ENCODE measurements at regions not wholly inside any gene's neighbourhood (a gene's known extent, or its start where the extent isn't known, plus 50 kb on each side); places are given as distances from the start of the nearest gene placed in this dataset.
"Not testable (repeated sequence)": the region's sequence is repeated elsewhere in the genome, so short reads cannot be mapped to it uniquely, and the experiment has no call there.

DNA sequence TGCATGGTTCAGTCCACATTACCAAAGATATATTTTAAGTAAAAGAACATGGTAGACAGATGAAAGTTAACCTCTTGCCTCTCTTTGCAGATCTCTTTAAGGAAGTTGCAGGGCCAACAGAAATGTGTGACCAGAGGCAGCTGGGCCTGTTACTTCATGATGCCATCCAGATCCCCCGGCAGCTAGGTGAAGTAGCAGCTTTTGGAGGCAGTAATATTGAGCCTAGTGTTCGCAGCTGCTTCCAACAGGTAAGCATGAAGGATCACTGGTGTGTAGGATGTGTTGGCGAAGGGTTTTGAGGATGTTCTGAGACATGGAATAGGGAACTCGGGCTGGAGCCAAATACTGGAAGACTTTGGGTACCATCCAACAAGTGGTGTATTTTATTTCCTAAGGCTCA, 508.6 kb downstream of the UTRN start:
- Histone ChIP-seq H3K4me1 (no peaks in the 10 kb centered on the region), H3K9ac (ENCODE audit: low read depth in 2 of 2, low read length in 2 of 2) (no peak overlapping the region), H3K4me3 (no peak overlapping the region), H3K9me3 (no peaks in the 10 kb centered on the region), H3K36me3 (peaks cover 7% of the 10 kb centered on the region), H3K27ac (no peak overlapping the region), H3K27me3 (no peaks in the 10 kb centered on the region)
- TF ChIP-seq, protein P1, sequence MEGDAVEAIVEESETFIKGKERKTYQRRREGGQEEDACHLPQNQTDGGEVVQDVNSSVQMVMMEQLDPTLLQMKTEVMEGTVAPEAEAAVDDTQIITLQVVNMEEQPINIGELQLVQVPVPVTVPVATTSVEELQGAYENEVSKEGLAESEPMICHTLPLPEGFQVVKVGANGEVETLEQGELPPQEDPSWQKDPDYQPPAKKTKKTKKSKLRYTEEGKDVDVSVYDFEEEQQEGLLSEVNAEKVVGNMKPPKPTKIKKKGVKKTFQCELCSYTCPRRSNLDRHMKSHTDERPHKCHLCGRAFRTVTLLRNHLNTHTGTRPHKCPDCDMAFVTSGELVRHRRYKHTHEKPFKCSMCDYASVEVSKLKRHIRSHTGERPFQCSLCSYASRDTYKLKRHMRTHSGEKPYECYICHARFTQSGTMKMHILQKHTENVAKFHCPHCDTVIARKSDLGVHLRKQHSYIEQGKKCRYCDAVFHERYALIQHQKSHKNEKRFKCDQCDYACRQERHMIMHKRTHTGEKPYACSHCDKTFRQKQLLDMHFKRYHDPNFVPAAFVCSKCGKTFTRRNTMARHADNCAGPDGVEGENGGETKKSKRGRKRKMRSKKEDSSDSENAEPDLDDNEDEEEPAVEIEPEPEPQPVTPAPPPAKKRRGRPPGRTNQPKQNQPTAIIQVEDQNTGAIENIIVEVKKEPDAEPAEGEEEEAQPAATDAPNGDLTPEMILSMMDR (IDR thresholded peaks at IDR 0.05): no peak
- intact Hi-C loops (cut with DNase I): no loop called here
- DNase-seq: no peak

DNA sequence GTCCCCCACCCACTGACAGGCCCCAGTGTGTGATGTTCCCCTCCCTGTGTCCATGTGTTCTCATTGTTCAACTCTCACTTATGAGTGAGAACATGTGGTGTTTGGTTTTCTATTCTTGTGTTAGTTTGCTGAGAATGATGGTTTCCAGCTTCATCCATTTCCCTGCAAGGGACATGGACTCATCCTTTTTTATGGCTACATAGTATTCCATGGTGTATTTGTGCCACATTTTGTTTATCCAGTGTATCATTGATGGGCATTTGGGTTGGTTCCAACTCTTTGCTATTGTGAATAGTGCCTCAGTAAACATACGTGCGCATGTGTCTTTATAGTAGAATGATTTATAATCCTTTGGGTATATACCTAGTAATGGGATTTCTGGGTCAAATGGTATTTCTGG, 509.9 kb downstream of the UTRN start:
- H3K36me3 ChIP-seq; H3K4me3 ChIP-seq; intact Hi-C loops (cut with DNase I); H3K27ac ChIP-seq; H3K27me3 ChIP-seq; H3K9me3 ChIP-seq; H3K4me1 ChIP-seq; DNase-seq; H3K9ac ChIP-seq (ENCODE audit: low read depth in 2 of 2, low read length in 2 of 2): not testable (repeated sequence)

DNA sequence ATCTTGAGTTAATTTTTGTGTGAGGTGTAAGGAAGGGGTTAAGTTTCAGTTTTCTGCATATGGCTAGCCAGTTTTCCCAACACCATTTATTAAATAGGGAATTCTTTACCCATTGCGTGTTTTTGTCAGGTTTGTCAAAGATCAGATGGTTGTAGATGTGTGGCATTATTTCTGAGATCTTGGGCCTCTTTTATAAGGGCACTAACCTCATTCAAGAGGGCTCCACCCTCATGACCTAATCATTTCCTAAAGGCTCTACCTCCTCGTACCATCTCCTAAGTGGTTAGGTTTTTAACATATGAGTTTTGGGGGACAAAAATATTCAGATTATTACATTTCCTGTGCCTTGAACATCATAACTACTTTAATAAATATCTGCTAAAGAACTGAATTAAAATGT, 510.9 kb downstream of the UTRN start:
- Histone ChIP-seq H3K4me3 (no peak overlapping the region), H3K9me3 (no peaks in the 10 kb centered on the region), H3K4me1 (no peaks in the 10 kb centered on the region), H3K36me3 (no peaks in the 10 kb centered on the region), H3K27me3 (no peaks in the 10 kb centered on the region), H3K27ac (no peak overlapping the region), H3K9ac (ENCODE audit: low read depth in 2 of 2, low read length in 2 of 2) (no peak overlapping the region)
- no peak for DNase-seq
- intact Hi-C loops (cut with DNase I): no loop called here
- TF ChIP-seq, protein P1 (IDR thresholded peaks at IDR 0.05): no peak

DNA sequence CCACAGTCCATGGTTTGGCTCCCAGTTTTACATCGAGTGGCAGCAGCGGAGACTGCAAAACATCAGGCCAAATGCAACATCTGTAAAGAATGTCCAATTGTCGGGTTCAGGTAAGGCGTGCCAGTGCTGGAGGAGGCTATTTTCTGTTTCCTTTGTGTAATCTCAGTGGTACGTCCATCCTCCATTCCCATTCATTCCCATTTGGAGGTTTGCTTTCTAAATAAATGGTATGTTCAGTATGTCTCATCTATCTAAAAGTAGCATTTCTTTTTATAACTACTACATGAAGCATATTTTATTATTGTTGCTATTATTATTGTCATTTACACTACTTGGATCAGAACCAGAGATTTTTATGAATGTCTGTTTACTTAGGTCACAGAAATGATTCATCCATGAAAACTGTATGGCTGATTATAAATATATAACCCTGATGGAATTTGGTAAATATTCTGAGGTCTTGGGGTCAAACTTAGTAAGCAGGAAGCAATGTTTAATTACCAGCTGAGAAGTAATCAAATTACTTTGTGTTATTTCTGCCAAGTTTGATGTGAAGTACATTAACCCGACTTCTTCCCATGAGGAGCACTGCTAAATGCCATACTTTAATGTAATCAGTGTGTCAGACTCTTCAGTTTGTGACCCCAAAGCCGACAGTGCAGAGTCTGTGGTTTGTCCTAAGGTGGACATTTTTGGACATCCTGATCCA, 512.9 kb downstream of the UTRN start:
- TF ChIP-seq, protein P1 (IDR thresholded peaks at IDR 0.05): no peak
- H3K9me3 ChIP-seq: no peaks in the 10 kb centered on the region
- H3K27ac ChIP-seq: no peak overlapping the region
- no peaks in the 10 kb centered on the region for H3K36me3 ChIP-seq
- no peak for DNase-seq
- intact Hi-C loops (cut with DNase I): no loop called here
- no peaks in the 10 kb centered on the region for H3K4me1 ChIP-seq
- no peak overlapping the region for H3K4me3 ChIP-seq
- H3K9ac ChIP-seq (ENCODE audit: low read depth in 2 of 2, low read length in 2 of 2): no peak overlapping the region
- no peaks in the 10 kb centered on the region for H3K27me3 ChIP-seq

- Histone ChIP-seq H3K9me3 (no peaks in the 10 kb centered on the region), H3K27ac (no peak overlapping the region), H3K9ac (ENCODE audit: low read depth in 2 of 2, low read length in 2 of 2) (no peak overlapping the region), H3K27me3 (no peaks in the 10 kb centered on the region), H3K4me1 (no peaks in the 10 kb centered on the region), H3K4me3 (no peak overlapping the region), H3K36me3 (no peaks in the 10 kb centered on the region)
- TF ChIP-seq, protein P1 (IDR thresholded peaks at IDR 0.05): no peak
- no peak for DNase-seq
- intact Hi-C loops (cut with DNase I): no loop called here
Measured at GRCh38 chr6:144804246-144804790, 519.2 kb downstream of the UTRN start.

- no peak for DNase-seq
- TF ChIP-seq, protein P1 (IDR thresholded peaks at IDR 0.05): no peak
- intact Hi-C loops (cut with DNase I): no loop called here
- H3K36me3 ChIP-seq: no peaks in the 10 kb centered on the region
- H3K27ac ChIP-seq: no peak overlapping the region
- no peaks in the 10 kb centered on the region for H3K27me3 ChIP-seq
- H3K4me3 ChIP-seq: no peak overlapping the region
- no peak overlapping the region for H3K9ac ChIP-seq (ENCODE audit: low read depth in 2 of 2, low read length in 2 of 2)
- H3K9me3 ChIP-seq: no peaks in the 10 kb centered on the region
- no peaks in the 10 kb centered on the region for H3K4me1 ChIP-seq
Measured at GRCh38 chr6:144805049-144805448, 519.9 kb downstream of the UTRN start.
